Neural crest cell (in vitro differentiated cells): ENCODE measurements at regions not wholly inside any gene's neighbourhood (a gene's known extent, or its start where the extent isn't known, plus 50 kb on each side); places are given as distances from the start of the nearest gene placed in this dataset.

Experiments
- DNase-seq: peaks from one replicate; pipeline ENCODE4 v3.0.0; 2021; ENCODE audit warnings: low read depth, mixed read lengths, low spot score
- H3K27ac Mint-ChIP-seq: one replicate; pipeline ENCODE4 v1.8.0; 2021; ENCODE audit warnings: mild to moderate bottlenecking, mixed read lengths; ENCODE audit not compliant: unreplicated experiment
- H3K27me3 Mint-ChIP-seq: 2 replicates; pipeline ENCODE4 v1.8.0; 2021; ENCODE audit warnings: low read depth, mild to moderate bottlenecking, mixed read lengths
- H3K36me3 Mint-ChIP-seq: 2 replicates; pipeline ENCODE4 v1.8.0; 2021; ENCODE audit warnings: low read depth, mild to moderate bottlenecking, mixed read lengths
- H3K4me1 Mint-ChIP-seq: 2 replicates; pipeline ENCODE4 v1.8.0; 2021; ENCODE audit warnings: mixed read lengths
- H3K4me3 Mint-ChIP-seq: one replicate; pipeline ENCODE4 v1.8.0; 2021; ENCODE audit warnings: mild to moderate bottlenecking, mixed read lengths
- H3K9me3 Mint-ChIP-seq: 2 replicates; pipeline ENCODE4 v1.8.0; 2021; ENCODE audit warnings: mixed read lengths
- TF ChIP-seq, protein P1 (sequence below): fragments of 200-600 bp; sonication (generic); conservative IDR thresholded peaks from 2 replicates; pipeline ENCODE4 v1.5.0; 2021; ENCODE audit warnings: antibody characterized with exemption, mild to moderate bottlenecking

GRCh38 chr9:71465392-71465791 lies 302.9 kb downstream of the CEMIP2 start:
- H3K4me3 Mint-ChIP-seq: no peak overlapping the region
- TF ChIP-seq, protein P1, sequence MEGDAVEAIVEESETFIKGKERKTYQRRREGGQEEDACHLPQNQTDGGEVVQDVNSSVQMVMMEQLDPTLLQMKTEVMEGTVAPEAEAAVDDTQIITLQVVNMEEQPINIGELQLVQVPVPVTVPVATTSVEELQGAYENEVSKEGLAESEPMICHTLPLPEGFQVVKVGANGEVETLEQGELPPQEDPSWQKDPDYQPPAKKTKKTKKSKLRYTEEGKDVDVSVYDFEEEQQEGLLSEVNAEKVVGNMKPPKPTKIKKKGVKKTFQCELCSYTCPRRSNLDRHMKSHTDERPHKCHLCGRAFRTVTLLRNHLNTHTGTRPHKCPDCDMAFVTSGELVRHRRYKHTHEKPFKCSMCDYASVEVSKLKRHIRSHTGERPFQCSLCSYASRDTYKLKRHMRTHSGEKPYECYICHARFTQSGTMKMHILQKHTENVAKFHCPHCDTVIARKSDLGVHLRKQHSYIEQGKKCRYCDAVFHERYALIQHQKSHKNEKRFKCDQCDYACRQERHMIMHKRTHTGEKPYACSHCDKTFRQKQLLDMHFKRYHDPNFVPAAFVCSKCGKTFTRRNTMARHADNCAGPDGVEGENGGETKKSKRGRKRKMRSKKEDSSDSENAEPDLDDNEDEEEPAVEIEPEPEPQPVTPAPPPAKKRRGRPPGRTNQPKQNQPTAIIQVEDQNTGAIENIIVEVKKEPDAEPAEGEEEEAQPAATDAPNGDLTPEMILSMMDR: no peak
- DNase-seq: no peak
- H3K4me1 Mint-ChIP-seq: no peaks in the 10 kb centered on the region
- no peaks in the 10 kb centered on the region for H3K36me3 Mint-ChIP-seq
- H3K9me3 Mint-ChIP-seq: peaks cover 7% of the 10 kb centered on the region
- no peaks in the 10 kb centered on the region for H3K27me3 Mint-ChIP-seq
- no peak overlapping the region for H3K27ac Mint-ChIP-seq

GRCh38 chr9:71459082-71459481 lies 309.2 kb downstream of the CEMIP2 start:
- Mint-ChIP-seq H3K9me3 (peaks cover 7% of the 10 kb centered on the region), H3K27me3 (peaks cover 2% of the 10 kb centered on the region), H3K4me3 (no peak overlapping the region), H3K36me3 (no peaks in the 10 kb centered on the region), H3K27ac (peak overlapping the region; percentile 57), H3K4me1 (peaks cover 18% of the 10 kb centered on the region)
- no peak for DNase-seq
- TF ChIP-seq, protein P1: no peak

DNA sequence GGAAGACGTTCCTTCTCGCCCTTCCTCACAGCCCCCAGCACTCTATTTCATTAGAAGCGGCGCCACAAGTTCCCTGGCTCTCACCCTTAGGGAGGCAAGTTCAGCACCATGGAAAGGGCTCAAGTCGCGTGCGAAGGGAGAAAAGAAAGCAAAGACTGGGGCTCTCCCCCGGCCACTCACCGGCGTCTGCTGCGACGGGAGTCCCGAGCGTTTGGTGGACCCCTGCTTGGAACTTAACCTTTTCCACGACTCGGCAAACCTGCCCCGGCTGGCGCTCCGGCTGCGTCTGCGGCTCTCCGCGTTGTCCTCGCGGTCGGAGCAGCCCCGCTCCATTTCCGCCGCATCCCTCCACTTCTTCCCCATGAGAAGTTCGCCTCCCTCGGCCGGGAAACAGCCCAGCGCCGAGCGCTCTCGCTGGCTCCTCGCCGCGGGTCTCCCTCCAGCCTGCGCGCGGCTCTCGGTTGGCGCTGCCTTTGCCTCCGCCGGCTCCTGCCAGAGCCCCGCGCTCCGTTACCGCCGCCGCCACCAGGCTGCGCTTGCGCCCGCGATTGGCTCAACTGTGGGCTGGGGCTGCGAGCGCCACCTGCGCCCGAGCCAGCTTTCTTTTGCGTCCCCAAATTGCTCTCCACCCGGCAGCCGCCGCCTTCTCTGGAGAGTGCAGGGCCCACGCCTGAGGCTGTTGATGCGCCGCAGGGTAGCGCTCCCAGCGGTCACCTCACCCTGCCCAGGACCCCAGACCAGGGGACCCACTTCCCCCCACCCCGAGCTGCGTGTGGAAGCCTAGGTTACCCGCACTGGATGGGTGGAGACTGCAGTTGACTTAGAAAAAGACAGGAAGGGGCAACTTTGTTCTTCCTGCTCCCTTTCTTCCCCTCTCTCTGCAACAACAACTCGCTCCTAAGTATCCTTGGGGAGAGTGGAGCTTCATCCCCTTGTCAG lies 321.6 kb downstream of the CEMIP2 start:
- H3K27ac Mint-ChIP-seq: no peak overlapping the region
- TF ChIP-seq, protein P1: peak; percentile 52

GRCh38 chr9:71446106-71446472 lies 322.2 kb downstream of the CEMIP2 start:
- no peak for DNase-seq
- H3K27ac Mint-ChIP-seq: no peak overlapping the region
- H3K4me1 Mint-ChIP-seq: peaks cover 15% of the 10 kb centered on the region
- peaks cover 2% of the 10 kb centered on the region for H3K9me3 Mint-ChIP-seq
- H3K27me3 Mint-ChIP-seq: peaks cover 72% of the 10 kb centered on the region
- peak overlapping the region; percentile 81 for H3K4me3 Mint-ChIP-seq
- no peaks in the 10 kb centered on the region for H3K36me3 Mint-ChIP-seq
- TF ChIP-seq, protein P1: no peak

More for the DNA sequence above, 321.6 kb downstream of the CEMIP2 start:
- DNase-seq: peak; percentile 73
- Mint-ChIP-seq H3K4me1 (peaks cover 15% of the 10 kb centered on the region), H3K27me3 (peaks cover 73% of the 10 kb centered on the region), H3K9me3 (peaks cover 4% of the 10 kb centered on the region), H3K36me3 (no peaks in the 10 kb centered on the region), H3K4me3 (peak overlapping the region; percentile 81)

DNA sequence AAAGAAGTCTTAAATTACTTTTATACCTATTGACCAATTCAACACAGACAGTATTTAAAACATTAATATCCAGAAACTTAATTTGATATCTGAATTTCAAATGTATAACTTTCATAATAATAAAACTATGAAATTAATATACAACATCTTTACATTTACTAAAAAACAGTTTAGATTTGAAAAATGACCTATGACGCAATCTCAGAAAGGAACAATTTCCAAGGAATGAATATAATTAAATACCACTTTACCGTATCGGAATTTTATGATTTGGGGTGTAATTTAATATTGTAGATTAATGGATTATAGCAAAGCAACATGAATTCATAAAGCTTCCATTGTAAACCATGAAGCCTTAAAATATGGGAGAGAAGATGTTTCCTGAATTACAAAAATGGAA lies 321.5 kb upstream of the TRPM3 start:
- H3K9me3 Mint-ChIP-seq: no peaks in the 10 kb centered on the region
- DNase-seq: no peak
- no peak overlapping the region for H3K27ac Mint-ChIP-seq
- H3K4me1 Mint-ChIP-seq: peaks cover 13% of the 10 kb centered on the region
- H3K27me3 Mint-ChIP-seq: peaks cover 45% of the 10 kb centered on the region
- H3K4me3 Mint-ChIP-seq: no peak overlapping the region
- TF ChIP-seq, protein P1: no peak
- H3K36me3 Mint-ChIP-seq: no peaks in the 10 kb centered on the region
